ENCODE measurements at regions not wholly inside any gene's neighbourhood (a gene's known extent, or its start where the extent isn't known, plus 50 kb on each side); places are given as distances from the start of the nearest gene placed in this dataset.

GRCh38 chr12:78305808-78306207, 475.1 kb downstream of the NAV3 start:
- 82% methylated on average over 1 of the region's 1 CpG; no CpG with 5 or more reads in 1 of the 2 experiments for WGBS, 2 experiments (ENCODE audit: insufficient coverage in 1 of 2, insufficient read length in 1 of 2)
- no peak overlapping the region for H3K27ac Mint-ChIP-seq
- Histone ChIP-seq H3K9me3 (ENCODE audit: control insufficient read depth, low read length) (peaks cover 12% of the 10 kb centered on the region), H3K36me3 (ENCODE audit: control insufficient read depth, insufficient read depth, low read length) (no peaks in the 10 kb centered on the region), H3K27me3 (ENCODE audit: control insufficient read depth, insufficient read depth, low read length, poor library complexity, severe bottlenecking) (no peaks in the 10 kb centered on the region), H3K9ac (ENCODE audit: extremely low read depth, low read length, poor library complexity, severe bottlenecking) (no peak overlapping the region), H3K4me3 (ENCODE audit: low read length) (no peak overlapping the region), H3K27ac (ENCODE audit: low read depth, low read length) (no peak overlapping the region), H3K4me1 (ENCODE audit: control insufficient read depth, insufficient read depth, low read length) (no peaks in the 10 kb centered on the region)
- no peak for DNase-seq
- no peak for TF ChIP-seq CTCF (conservative IDR thresholded peaks at IDR 0.05)
- peaks cover 2% of the 10 kb centered on the region for H3K27me3 Mint-ChIP-seq (ENCODE audit: insufficient read depth)
- peaks cover 12% of the 10 kb centered on the region for H3K9me3 Mint-ChIP-seq
- no peaks in the 10 kb centered on the region for H3K36me3 Mint-ChIP-seq (ENCODE audit: low read depth)
- H3K4me3 Mint-ChIP-seq: no peak overlapping the region
- peaks cover 5% of the 10 kb centered on the region for H3K4me1 Mint-ChIP-seq

- peaks cover 2% of the 10 kb centered on the region for H3K27me3 Mint-ChIP-seq (ENCODE audit: insufficient read depth)
- no peak overlapping the region for H3K4me3 ChIP-seq (ENCODE audit: low read length)
- H3K9me3 Mint-ChIP-seq: peaks cover 12% of the 10 kb centered on the region
- H3K9me3 ChIP-seq (ENCODE audit: control insufficient read depth, low read length): peaks cover 12% of the 10 kb centered on the region
- H3K4me1 Mint-ChIP-seq: peaks cover 5% of the 10 kb centered on the region
- H3K9ac ChIP-seq (ENCODE audit: extremely low read depth, low read length, poor library complexity, severe bottlenecking): no peak overlapping the region
- H3K27ac Mint-ChIP-seq: no peak overlapping the region
- no peaks in the 10 kb centered on the region for H3K36me3 ChIP-seq (ENCODE audit: control insufficient read depth, insufficient read depth, low read length)
- H3K27ac ChIP-seq (ENCODE audit: low read depth, low read length): no peak overlapping the region
- no peak for DNase-seq
- no peak overlapping the region for H3K4me3 Mint-ChIP-seq
- no peaks in the 10 kb centered on the region for H3K27me3 ChIP-seq (ENCODE audit: control insufficient read depth, insufficient read depth, low read length, poor library complexity, severe bottlenecking)
- no peak for TF ChIP-seq CTCF (conservative IDR thresholded peaks at IDR 0.05)
- no peaks in the 10 kb centered on the region for H3K4me1 ChIP-seq (ENCODE audit: control insufficient read depth, insufficient read depth, low read length)
- H3K36me3 Mint-ChIP-seq (ENCODE audit: low read depth): no peaks in the 10 kb centered on the region
Measured at GRCh38 chr12:78306236-78306635, 475.5 kb downstream of the NAV3 start.

- no peak overlapping the region for H3K27ac ChIP-seq (ENCODE audit: low read depth, low read length)
- H3K4me1 ChIP-seq (ENCODE audit: control insufficient read depth, insufficient read depth, low read length): no peaks in the 10 kb centered on the region
- Mint-ChIP-seq H3K27ac (no peak overlapping the region), H3K36me3 (ENCODE audit: low read depth) (no peaks in the 10 kb centered on the region), H3K4me3 (no peak overlapping the region), H3K9me3 (peaks cover 12% of the 10 kb centered on the region), H3K4me1 (no peaks in the 10 kb centered on the region), H3K27me3 (ENCODE audit: insufficient read depth) (peaks cover 2% of the 10 kb centered on the region)
- no peak for DNase-seq
- no peaks in the 10 kb centered on the region for H3K36me3 ChIP-seq (ENCODE audit: control insufficient read depth, insufficient read depth, low read length)
- no peaks in the 10 kb centered on the region for H3K27me3 ChIP-seq (ENCODE audit: control insufficient read depth, insufficient read depth, low read length, poor library complexity, severe bottlenecking)
- no peak overlapping the region for H3K4me3 ChIP-seq (ENCODE audit: low read length)
- no peak overlapping the region for H3K9ac ChIP-seq (ENCODE audit: extremely low read depth, low read length, poor library complexity, severe bottlenecking)
- peaks cover 8% of the 10 kb centered on the region for H3K9me3 ChIP-seq (ENCODE audit: control insufficient read depth, low read length)
- TF ChIP-seq CTCF (conservative IDR thresholded peaks at IDR 0.05): no peak
Measured at GRCh38 chr12:78308701-78309100, 478.0 kb downstream of the NAV3 start.
